HG02759 (cell line): ENCODE measurements at regions not wholly inside any gene's neighbourhood (a gene's known extent, or its start where the extent isn't known, plus 50 kb on each side); places are given as distances from the start of the nearest gene placed in this dataset.

Source experiments
- ATAC-seq: cut with Tn5 transposase; IDR thresholded peaks from one replicate; pipeline ENCODE4 v1.9.1; 2021; ENCODE audit warnings: mild to moderate bottlenecking, moderate library complexity; ENCODE audit not compliant: unreplicated experiment

DNA sequence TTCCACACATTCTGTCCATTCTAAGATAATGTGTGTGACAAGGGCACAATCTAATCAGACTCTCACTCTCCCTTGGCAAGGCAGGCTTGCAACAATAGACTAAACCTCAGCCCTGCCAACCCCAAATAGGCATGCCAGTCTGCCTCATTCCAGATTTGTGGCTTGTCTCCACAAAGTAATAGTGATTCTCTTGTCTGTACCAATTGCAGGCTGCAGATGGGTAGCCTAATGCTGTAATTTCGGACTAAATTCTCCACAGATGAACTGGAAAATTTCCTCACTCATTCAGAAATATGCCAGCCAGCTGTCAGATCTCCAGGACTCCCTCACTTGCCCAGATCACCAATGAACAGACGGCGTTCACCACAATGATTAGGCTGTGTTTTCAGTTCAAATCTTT, 413.6 kb downstream of the ELAVL2 start:
- no peak for ATAC-seq

DNA sequence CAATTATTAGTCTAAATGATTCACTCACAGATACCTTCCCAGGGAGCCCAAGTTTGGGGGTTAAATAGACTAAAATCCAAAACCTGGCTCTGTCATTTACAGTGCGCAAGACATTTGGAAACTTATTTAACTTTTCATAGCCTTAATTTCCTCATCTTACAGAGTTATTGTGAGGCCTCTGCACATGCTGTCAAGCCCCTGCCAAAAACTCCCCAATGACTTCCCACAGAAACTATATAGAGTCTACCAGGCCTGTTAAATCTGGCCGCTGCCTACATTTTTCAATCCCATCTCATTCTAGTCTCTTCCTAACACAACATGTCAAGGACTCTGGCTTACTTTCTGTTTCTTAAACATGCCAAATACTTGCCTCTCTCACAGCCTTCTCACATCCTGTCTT, 412.5 kb downstream of the ELAVL2 start:
- no peak for ATAC-seq

DNA sequence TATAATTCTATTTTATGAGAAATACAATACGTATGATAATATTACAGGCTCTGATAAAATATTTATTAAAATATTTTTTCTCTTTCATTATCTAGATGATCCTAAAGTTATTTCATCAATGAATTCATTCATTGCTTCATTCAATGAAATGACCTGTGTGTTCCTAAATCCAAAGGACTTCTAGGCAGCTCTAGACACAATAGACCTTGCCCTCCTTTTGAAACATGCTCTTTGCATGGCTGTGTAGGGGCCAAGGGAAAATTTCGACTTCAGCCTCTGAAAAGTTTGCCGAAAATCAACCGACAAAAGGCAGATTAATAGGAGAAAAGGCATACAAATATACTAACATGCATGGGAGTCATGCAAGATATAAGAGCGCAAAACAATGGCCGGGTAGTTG, 402.0 kb downstream of the ELAVL2 start:
- ATAC-seq: no peak

GRCh38 chr9:23426144-23426543, 399.9 kb downstream of the ELAVL2 start:
- ATAC-seq: no peak

DNA sequence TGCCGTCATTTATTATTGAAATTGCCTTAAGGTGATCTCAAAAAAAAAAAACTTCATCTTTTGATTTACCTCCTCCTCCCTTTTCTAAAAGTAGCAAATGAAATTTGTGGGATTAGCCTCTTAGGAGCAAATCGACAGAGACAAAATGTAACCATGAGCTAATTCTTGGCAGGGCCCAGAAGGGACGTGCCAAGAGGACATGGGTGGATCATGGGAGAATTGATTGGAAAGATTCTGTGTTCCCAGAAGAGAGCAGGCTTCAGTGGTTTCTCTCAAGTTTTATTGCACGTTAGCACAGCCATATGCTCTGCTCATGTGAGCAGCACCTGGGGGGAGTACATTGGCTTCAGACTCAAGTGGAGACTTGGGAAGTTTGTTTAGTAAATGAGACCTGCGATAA, 394.6 kb downstream of the ELAVL2 start:
- ATAC-seq: no peak

DNA sequence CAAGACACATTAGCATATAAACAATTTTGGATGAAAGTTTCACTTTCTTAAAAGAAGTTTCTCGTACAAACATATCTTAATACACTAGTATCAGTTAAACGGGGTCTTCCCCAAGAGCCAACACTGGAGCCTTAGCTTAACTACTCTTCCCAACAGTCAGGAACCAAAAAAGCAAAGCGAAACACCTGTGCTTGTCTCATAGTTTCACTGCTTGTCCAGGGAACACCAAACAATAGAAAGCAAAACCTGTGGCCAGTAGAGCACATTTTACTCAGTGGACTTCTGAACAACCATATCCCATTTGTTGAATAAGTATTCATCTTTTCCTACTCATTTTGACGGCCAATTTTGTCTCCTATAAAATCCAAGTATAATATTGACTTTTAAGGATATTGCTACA, 391.4 kb downstream of the ELAVL2 start:
- no peak for ATAC-seq

DNA sequence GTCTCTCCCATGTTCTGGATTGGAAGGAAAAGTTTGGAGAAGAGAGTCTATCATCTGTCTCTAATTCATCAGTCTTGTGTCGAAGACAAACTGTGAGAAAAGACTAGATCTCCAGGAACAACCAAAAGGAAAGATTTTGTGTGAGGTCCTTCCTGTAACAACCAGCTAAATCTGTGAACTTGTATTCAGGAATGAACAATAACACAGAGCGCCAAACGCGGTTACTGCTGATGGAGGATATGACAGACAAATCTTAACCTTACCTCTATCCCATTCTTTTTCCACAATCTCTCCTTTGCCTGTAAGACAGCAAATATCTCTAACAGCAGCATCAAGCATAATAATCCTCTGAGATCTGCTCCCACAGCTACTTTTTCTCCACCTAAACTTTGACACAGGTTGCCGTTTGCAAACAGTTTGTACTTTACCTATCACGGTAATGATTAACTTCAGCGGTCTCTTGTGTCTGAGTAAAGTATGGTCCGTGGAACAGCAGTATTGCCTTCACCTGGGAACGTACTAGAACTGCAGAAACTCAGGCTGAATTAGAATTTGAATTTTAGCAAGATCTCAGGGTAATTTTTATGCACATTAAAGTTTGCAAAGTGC, 387.6 kb downstream of the ELAVL2 start:
- no peak for ATAC-seq

- ATAC-seq: no peak
These were observed 384.8 kb downstream of the ELAVL2 start for GRCh38 chr9:23441275-23441674.

- no peak for ATAC-seq
These were observed 381.4 kb downstream of the ELAVL2 start for GRCh38 chr9:23444658-23445057.

GRCh38 chr9:23447166-23447565, 378.9 kb downstream of the ELAVL2 start:
- ATAC-seq: no peak

DNA sequence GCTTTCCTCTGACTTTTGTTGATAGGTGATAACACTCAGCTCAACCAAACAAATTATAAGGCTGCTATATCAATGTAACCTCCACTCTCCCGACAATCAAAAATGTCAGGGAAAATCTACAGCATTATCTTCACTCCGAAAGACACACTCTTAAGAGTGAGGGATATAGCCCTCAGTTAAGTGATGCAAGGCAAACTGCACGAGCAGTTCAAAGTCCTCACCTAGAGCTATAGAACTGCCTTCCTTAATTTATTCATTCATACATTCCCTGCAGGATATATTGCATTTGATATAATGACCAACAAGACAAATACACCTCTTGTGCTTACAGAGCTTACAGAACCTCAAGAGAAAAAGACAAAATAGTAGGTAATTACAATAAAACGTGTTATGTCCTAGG, 378.1 kb downstream of the ELAVL2 start:
- no peak for ATAC-seq

- ATAC-seq: no peak
These were observed 374.1 kb downstream of the ELAVL2 start for GRCh38 chr9:23451802-23452418.

DNA sequence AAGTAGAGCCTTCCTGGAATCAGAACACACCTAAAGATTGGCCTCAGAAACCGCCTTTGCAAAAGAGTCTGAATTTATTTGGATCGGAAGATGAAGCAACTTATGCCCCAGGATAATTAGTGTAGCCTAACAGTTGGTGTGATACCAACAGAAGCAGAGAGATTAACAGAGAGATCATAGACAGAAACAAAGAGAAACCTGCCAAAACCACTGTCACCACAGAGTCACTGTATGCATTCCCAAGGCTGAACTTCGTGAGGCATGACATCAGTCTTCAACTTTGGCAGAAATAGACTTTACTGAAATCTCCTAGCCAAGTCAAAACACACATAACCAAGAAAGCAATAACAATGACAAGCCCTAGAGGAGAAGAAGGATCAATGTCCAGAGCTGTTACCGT, 361.8 kb downstream of the ELAVL2 start:
- no peak for ATAC-seq

DNA sequence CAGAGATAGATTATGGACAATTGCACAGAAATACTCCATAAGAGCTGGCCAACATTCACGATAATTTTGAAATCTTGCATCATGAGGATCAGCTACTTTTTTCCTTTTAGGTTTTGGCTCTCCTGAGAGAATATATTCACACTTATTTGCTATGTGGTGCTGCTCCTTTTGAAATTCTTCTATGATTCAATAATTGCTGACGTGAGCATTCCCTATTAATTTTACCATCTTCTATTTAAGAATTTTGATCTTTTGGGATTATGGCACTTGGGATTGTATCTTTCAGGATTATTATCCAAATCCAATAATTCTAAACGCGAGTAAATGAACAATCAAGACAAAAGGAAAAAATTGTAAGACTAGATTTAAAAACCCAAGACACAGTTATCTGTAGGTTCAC, 358.8 kb downstream of the ELAVL2 start:
- ATAC-seq: no peak

- no peak for ATAC-seq
These were observed 348.1 kb downstream of the ELAVL2 start for GRCh38 chr9:23477908-23478307.

DNA sequence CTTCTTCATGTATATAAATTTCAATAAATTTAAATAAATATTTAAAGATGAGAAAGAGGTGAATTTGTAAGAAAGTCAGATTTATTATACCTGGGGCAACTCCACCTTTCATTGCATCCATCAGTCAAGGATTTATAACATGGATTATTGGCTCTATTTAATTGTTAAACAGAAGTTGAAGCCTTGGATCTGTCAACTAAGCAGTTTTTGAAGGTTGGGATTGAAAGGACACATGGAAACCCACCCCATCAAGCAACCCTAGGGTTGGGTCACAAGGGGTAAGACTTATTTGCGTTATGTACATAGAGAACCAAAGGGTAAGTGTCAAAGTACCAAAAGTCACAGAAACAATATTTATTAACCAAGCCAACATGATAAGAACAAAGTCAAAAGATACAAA, 342.5 kb downstream of the ELAVL2 start:
- ATAC-seq: no peak

DNA sequence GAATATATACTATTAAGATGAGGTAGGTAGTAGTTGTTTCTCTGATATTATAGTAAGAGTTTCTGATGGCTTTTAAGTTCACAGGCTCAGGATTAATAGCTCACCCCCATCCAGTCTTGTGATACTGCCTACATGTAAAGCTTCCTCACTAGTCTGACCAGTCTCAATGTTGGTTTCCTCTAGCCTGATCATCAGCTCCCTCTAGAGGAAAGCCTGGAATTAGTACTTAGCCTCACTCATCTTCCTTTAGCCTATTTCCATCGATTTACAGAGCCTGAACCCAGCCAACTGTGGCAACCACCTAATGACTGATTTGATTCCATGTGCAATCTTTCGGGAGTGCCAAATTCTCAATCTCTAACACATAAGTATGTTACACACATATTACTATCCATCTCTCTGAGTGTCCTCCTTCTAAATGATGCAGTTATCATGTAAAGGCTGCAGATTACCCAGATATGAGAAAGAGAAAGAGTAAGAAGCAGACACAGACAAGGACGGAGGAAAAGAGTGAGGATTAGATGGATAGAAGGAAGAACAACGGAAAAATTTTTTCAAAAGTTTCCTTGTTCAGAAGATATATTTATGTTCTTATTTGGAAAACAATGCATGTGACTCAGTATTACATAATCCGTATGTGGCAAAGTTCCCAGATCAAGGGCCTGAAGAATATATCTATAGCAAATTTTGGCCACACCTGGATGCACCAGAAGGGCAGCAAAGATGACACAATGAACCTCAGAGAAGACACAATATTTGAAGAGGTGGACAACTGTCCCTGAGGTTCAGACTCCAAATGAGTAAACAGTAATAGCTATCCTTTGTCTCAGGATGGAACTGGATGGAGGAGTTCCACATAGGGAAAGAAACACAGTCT, 333.7 kb downstream of the ELAVL2 start:
- no peak for ATAC-seq

DNA sequence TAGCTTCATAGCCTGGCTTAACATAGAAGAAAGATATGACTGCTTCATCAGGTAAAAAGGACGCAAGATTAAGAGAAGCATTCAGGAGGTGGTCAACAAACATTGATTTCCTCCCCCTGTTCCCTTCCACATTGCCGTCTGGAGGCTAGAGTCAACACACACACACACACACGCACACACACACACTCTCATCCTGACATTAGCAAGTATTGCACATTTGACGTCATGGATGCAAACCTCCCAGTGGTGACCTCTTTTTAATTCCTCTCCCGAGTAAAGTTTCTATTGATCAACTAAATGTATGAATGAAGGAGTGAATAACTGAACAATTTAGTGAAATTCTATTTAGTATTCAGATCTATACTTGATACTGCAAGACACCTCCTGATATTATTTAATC, 332.8 kb downstream of the ELAVL2 start:
- ATAC-seq: no peak

DNA sequence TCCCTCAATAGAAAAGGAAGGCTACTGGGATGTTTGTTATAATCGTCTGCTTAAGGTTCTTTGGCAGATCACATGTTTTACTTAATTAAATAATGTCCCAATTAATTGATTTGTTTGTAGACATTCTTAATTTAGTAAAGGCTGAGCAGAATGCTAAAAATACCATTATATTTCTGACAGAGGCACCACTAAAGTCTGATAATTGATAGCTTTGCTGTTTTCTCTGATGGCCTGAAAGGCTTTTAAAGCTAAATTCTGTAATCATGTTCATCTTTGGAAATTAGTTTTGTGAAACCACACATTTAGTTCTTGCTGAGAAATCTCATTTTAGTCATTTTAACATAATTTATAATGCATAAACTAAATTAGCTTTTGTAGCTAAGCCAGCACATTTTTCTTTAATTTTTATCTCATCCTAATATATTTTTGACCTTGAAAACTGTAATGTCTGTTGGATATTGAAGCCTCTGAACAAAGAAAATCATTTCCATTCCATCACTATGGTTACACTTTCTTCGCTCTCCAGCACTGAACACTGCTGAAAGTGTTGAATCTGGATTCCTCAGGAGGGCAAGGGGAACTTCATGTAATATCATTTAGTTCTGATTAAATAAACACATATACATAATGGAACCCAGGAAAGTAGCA, 329.4 kb downstream of the ELAVL2 start:
- ATAC-seq: no peak

GRCh38 chr9:23497137-23497504, 328.9 kb downstream of the ELAVL2 start:
- no peak for ATAC-seq

DNA sequence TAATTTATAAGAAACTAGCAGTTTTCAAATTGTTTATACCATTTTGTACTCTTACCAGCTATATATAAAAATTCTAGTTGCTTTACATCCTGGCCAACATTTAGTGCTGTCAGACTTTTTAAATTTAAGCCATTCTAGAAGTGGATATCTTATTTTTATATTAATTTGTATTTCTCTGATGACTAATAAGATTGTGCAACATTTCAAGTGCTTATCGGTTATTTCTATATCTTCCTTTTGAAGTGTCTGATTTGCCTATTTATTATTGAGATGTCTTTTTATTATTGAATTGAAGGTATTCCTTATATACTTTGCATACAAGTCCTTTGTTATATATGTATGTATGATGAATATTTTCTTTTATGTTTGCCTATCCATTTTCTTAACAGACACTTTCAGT, 324.0 kb downstream of the ELAVL2 start:
- ATAC-seq: no peak

- no peak for ATAC-seq
These were observed 303.1 kb downstream of the ELAVL2 start for GRCh38 chr9:23522952-23523351.
